Transverse colon (tissue), 4 donors: ENCODE measurements at regions not wholly inside any gene's neighbourhood (a gene's known extent, or its start where the extent isn't known, plus 50 kb on each side); places are given as distances from the start of the nearest gene placed in this dataset.
"Not testable (repeated sequence)": the region's sequence is repeated elsewhere in the genome, so short reads cannot be mapped to it uniquely, and the experiment has no call there.

Source experiments
- DNase-seq: peaks from one replicate; pipeline ENCODE4 v3.0.0-alpha.2; 2019
- H3K27ac ChIP-seq, 4 donors: fragments of 200-600 bp; sonication (generic); 2 replicates each; pipeline ENCODE4 v1.5.1; 2016 to 2018; ENCODE audit warnings: inconsistent platforms in 4 of 4
- H3K27me3 ChIP-seq: fragments of 200-600 bp; sonication (generic); 2 replicates; pipeline ENCODE4 v1.5.1; 2017; ENCODE audit warnings: inconsistent platforms
- H3K36me3 ChIP-seq, 4 donors: fragments of 200-600 bp; sonication (generic); 2 replicates each; pipeline ENCODE4 v1.5.1; 2017 to 2019; ENCODE audit warnings: inconsistent platforms in 4 of 4
- H3K4me1 ChIP-seq, 4 donors: fragments of 200-600 bp; sonication (generic); 2 replicates each; pipeline ENCODE4 v1.5.1; 2017 to 2020; ENCODE audit warnings: inconsistent platforms in 4 of 4
- H3K4me3 ChIP-seq, 4 donors: fragments of 200-600 bp; sonication (generic); 1 replicate in 1 of 4; 2 replicates in 3 of 4; pipeline versions ENCODE4 v1.5.1 to v1.6.1; 2017 to 2019; ENCODE audit warnings: inconsistent platforms in 4 of 4
- H3K9me3 ChIP-seq, 2 donors: fragments of 200-600 bp; sonication (generic); 2 replicates each; pipeline ENCODE4 v1.5.1; 2017 to 2019; ENCODE audit warnings: inconsistent platforms in 2 of 2
- CTCF ChIP-seq, 5 experiments: fragments of 200-600 bp in 3 of 5; fragments of 450-650 bp in 2 of 5; sonication (generic) in 3 of 5; IDR thresholded peaks; 1 replicate in 2 of 5; 2 replicates in 3 of 5; pipeline ENCODE4 v1.5.1; 2016 to 2017; ENCODE audit warnings: antibody characterized with exemption in 5 of 5, inconsistent platforms in 3 of 5, mild to moderate bottlenecking in 2 of 5, moderate library complexity in 1 of 5
- WGBS, 2 donors: methylation state at CpG; one replicate each; pipeline ENCODE4 v1.1.5; 2018; ENCODE audit warnings: low coverage in 1 of 2; 5-methylcytosine and 5-hydroxymethylcytosine counted together
- in situ Hi-C, 4 donors: fragments of 200-750 bp; cut with MboI; loops; one replicate each; pipeline versions ENCODE4 v1.15.0 to v1.15.1; 2017; ENCODE audit warnings: low sequenced_read_pairs in 3 of 4, low pct_ligation_motif_present in 1 of 4, low pct_unique_long_range_greater_than_20kb in 1 of 4
- intact Hi-C: fragments of 100-400 bp; cut with DNase I; formaldehyde crosslinking; loops from one replicate; pipeline ENCODE4 v1.15.1; 2023; ENCODE audit warnings: low total_unique reads

DNA sequence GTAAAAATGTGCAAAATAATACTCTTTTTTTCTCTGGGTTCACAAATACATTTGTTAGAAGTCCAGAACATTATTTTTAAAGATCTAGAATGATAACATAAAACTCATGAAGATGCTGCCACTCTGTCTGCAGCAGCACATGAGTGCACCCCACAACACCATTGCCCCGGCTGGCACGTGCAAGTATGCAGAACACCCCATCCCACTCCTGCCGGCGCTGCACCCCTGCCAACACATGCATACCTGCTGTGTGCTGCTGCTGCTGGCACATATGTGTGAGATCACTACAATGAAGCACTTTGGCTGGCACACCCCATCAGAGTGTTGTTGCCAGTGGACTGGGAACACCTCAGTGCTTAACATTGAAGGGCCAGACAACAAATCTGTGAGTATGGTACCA is 129.1 kb downstream of the CCT8L2 start:
- DNase-seq, intact Hi-C loops, H3K27me3 ChIP-seq, H3K4me3 ChIP-seq, in situ Hi-C loops, H3K27ac ChIP-seq, H3K4me1 ChIP-seq, H3K36me3 ChIP-seq, H3K9me3 ChIP-seq: not testable (repeated sequence)
- WGBS, 2 donors: 89% methylated on average over 4 of the region's 4 CpGs; no CpG with 5 or more reads in 1 of the 2 donors

GRCh38 chr22:16447451-16447850 is 145.2 kb downstream of the CCT8L2 start:
- DNase-seq, in situ Hi-C loops, intact Hi-C loops, H3K9me3 ChIP-seq, H3K27ac ChIP-seq, H3K4me3 ChIP-seq, H3K4me1 ChIP-seq, H3K27me3 ChIP-seq, H3K36me3 ChIP-seq: not testable (repeated sequence)
- 60% methylated on average over 7 of the region's 7 CpGs; no CpG with 5 or more reads in 1 of the 2 donors for WGBS, 2 donors

- in situ Hi-C loops, intact Hi-C loops, H3K4me3 ChIP-seq, H3K27ac ChIP-seq, H3K4me1 ChIP-seq, H3K9me3 ChIP-seq, DNase-seq, H3K27me3 ChIP-seq, H3K36me3 ChIP-seq: not testable (repeated sequence)
- 71% methylated on average over 6 of the region's 6 CpGs; no CpG with 5 or more reads in 1 of the 2 donors for WGBS, 2 donors
These were observed 145.7 kb downstream of the CCT8L2 start for GRCh38 chr22:16446755-16447440.

GRCh38 chr22:16441014-16441413 is 151.6 kb downstream of the CCT8L2 start:
- in situ Hi-C loops, DNase-seq, H3K4me3 ChIP-seq, H3K9me3 ChIP-seq, H3K4me1 ChIP-seq, H3K27me3 ChIP-seq, H3K36me3 ChIP-seq, H3K27ac ChIP-seq, intact Hi-C loops: not testable (repeated sequence)
- WGBS, 2 donors: 22 to 33% methylated on average over 1 of the region's 1 CpG
- TF ChIP-seq CTCF (IDR thresholded peaks at IDR 0.05): peak in 2 of 5 experiments; percentile 7 to 9

GRCh38 chr22:16423476-16423875 is 169.1 kb downstream of the CCT8L2 start:
- intact Hi-C loops: not testable (repeated sequence)
- WGBS, 2 donors: 85 to 86% methylated on average over 12 to 21 of the region's 21 CpGs

DNA sequence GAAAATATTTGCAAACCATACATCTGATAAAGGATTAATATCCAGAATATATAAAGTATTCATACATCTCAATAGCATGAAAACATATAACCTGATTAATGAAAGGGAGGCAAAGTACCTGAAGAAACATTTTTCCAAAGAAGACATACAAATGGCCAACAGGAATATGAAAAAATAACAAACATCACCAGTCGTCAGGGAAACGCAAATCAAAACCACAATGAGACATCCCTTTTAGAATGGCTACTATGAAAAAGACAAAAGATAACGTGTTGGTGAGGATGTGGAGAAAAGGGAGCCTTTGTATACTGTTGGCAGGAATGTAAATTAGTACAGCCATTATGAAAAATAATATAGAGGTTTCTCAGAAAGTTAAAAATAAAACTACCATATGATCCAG is 175.1 kb downstream of the CCT8L2 start:
- H3K4me3 ChIP-seq, intact Hi-C loops, in situ Hi-C loops, H3K4me1 ChIP-seq, H3K27me3 ChIP-seq, H3K27ac ChIP-seq, H3K9me3 ChIP-seq, H3K36me3 ChIP-seq, DNase-seq: not testable (repeated sequence)
- WGBS, 2 donors: 48 to 67% methylated on average over 3 of the region's 3 CpGs

More at GRCh38 chr22:16423476-16423875, 169.1 kb downstream of the CCT8L2 start:
- H3K9me3 ChIP-seq, H3K4me3 ChIP-seq, H3K4me1 ChIP-seq, H3K27me3 ChIP-seq, in situ Hi-C loops, H3K36me3 ChIP-seq, DNase-seq, H3K27ac ChIP-seq: not testable (repeated sequence)

GRCh38 chr22:16404639-16405038 is 188.0 kb downstream of the CCT8L2 start:
- H3K9me3 ChIP-seq, H3K36me3 ChIP-seq, H3K27ac ChIP-seq, DNase-seq, H3K4me3 ChIP-seq, H3K27me3 ChIP-seq, H3K4me1 ChIP-seq, in situ Hi-C loops, intact Hi-C loops: not testable (repeated sequence)
- WGBS, 2 donors: 73 to 82% methylated on average over 5 to 7 of the region's 7 CpGs

GRCh38 chr22:16403661-16404060 is 188.9 kb downstream of the CCT8L2 start:
- H3K36me3 ChIP-seq, H3K27ac ChIP-seq, H3K4me1 ChIP-seq, H3K9me3 ChIP-seq, H3K27me3 ChIP-seq, in situ Hi-C loops, DNase-seq, intact Hi-C loops, H3K4me3 ChIP-seq: not testable (repeated sequence)
- 68 to 79% methylated on average over 7 to 20 of the region's 20 CpGs for WGBS, 2 donors

DNA sequence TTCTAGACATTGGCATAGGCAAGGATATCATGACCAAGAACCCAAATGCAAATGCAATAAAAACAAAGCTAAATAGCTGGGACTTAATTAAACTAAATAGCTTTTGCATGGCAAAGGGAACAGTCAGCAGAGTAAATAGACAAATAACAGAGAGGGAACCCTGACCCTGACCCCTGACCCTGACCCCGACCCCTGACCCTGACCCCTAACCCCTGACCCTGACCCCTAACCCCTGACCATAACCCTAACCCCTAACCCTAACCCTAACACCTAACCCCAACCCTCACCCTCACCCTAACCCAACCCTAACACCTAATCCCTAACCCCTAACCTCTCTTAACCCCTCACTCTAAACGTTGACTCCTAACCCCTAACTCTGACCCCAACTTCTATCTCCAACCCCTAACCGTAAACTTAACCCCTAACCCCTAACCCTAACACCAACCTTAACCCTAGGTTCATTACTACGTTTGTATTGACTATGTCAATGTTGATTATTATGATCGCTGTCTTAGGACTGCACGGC is 189.7 kb downstream of the CCT8L2 start:
- H3K9me3 ChIP-seq, in situ Hi-C loops, H3K4me1 ChIP-seq, H3K4me3 ChIP-seq, intact Hi-C loops, H3K27me3 ChIP-seq, DNase-seq, H3K27ac ChIP-seq, H3K36me3 ChIP-seq: not testable (repeated sequence)
- 51% methylated on average over 5 to 6 of the region's 6 CpGs for WGBS, 2 donors

GRCh38 chr22:16393476-16393875 is 199.1 kb downstream of the CCT8L2 start:
- DNase-seq, in situ Hi-C loops, intact Hi-C loops, H3K4me1 ChIP-seq, H3K4me3 ChIP-seq, H3K27me3 ChIP-seq, H3K36me3 ChIP-seq, H3K27ac ChIP-seq, H3K9me3 ChIP-seq: not testable (repeated sequence)
- 63% methylated on average over 2 of the region's 2 CpGs; no CpG with 5 or more reads in 1 of the 2 donors for WGBS, 2 donors
